PC-9 (cell line): ENCODE measurements at regions not wholly inside any gene's neighbourhood (a gene's known extent, or its start where the extent isn't known, plus 50 kb on each side); places are given as distances from the start of the nearest gene placed in this dataset.

Source experiments
- BruUV-seq: library from RNA; stranded (reverse); fragments of 400-500 nt; replicated peaks from 2 replicates; lab custom pipeline; 2021; lab: Mats Ljungman, UMichigan
- CTCF ChIA-PET: fragments of 300-600 bp; sonication (Branson Sonifier 250); formaldehyde crosslinking; loops from one replicate; lab custom pipeline; 2022; ENCODE audit warnings: antibody characterized with exemption; lab: Charles Lee
- POLR2A ChIA-PET: fragments of 300-600 bp; sonication (Branson Sonifier 250); formaldehyde crosslinking; loops from one replicate; lab custom pipeline; 2022; ENCODE audit warnings: antibody characterized with exemption; ENCODE audit not compliant: unreplicated experiment; lab: Charles Lee
- DNase-seq, 2 experiments: peaks; one replicate each; pipeline versions ENCODE4 v3.0.0 to v3.0.0-alpha.2; 2015 to 2022; ENCODE audit warnings: mixed read lengths in 1 of 2
- H2AFZ ChIP-seq: fragments of 200-600 bp; sonication (generic); 2 replicates; pipeline ENCODE4 v1.8.1; 2017; ENCODE audit warnings: antibody characterized with exemption
- H3F3A ChIP-seq: fragments of 200-600 bp; sonication (generic); 2 replicates; pipeline ENCODE4 v1.8.1; 2017; ENCODE audit warnings: antibody characterized with exemption, mild to moderate bottlenecking, low read depth; ENCODE audit not compliant: insufficient read depth
- H3K27ac ChIP-seq: fragments of 200-600 bp; sonication (generic); 2 replicates; pipeline ENCODE4 v1.6.1; 2016; ENCODE audit warnings: mixed run types
- H3K27me3 ChIP-seq: fragments of 200-600 bp; sonication (generic); 2 replicates; pipeline ENCODE4 v1.6.1; 2016; ENCODE audit warnings: low read depth, mixed run types; ENCODE audit not compliant: insufficient read depth
- H3K36me3 ChIP-seq: fragments of 200-600 bp; sonication (generic); 2 replicates; pipeline ENCODE4 v1.6.1; 2016; ENCODE audit warnings: low read depth, mixed run types
- H3K4me1 ChIP-seq: fragments of 200-600 bp; sonication (generic); replicated peaks from 2 replicates; pipeline ENCODE4 v1.6.1; 2016; ENCODE audit warnings: mixed run types; ENCODE audit not compliant: insufficient read depth
- H3K4me2 ChIP-seq: fragments of 200-600 bp; sonication (generic); 2 replicates; pipeline ENCODE4 v1.6.1; 2017; ENCODE audit warnings: mixed run types
- H3K4me3 ChIP-seq: fragments of 200-600 bp; sonication (generic); 2 replicates; pipeline ENCODE4 v1.6.1; 2016; ENCODE audit warnings: mixed run types
- H3K79me2 ChIP-seq: fragments of 200-600 bp; sonication (generic); 2 replicates; pipeline ENCODE4 v1.6.1; 2017; ENCODE audit warnings: low read depth, mixed run types
- H3K9me2 ChIP-seq: fragments of 200-600 bp; sonication (generic); 2 replicates; pipeline ENCODE4 v1.8.1; 2017; ENCODE audit warnings: mild to moderate bottlenecking; ENCODE audit not compliant: insufficient read depth
- H3K9me3 ChIP-seq: fragments of 200-600 bp; sonication (generic); 2 replicates; pipeline ENCODE4 v1.8.1; 2016; ENCODE audit warnings: low read depth; ENCODE audit not compliant: insufficient read depth
- H4K20me1 ChIP-seq: fragments of 200-600 bp; sonication (generic); 2 replicates; pipeline ENCODE4 v1.8.1; 2017; ENCODE audit not compliant: insufficient read depth
- EZH2 ChIP-seq: fragments of 200-600 bp; sonication (generic); IDR thresholded peaks from 2 replicates; pipeline ENCODE4 v1.8.0; 2017; ENCODE audit warnings: antibody characterized with exemption, low read depth
- intact Hi-C: fragments of 100-400 bp; cut with micrococcal nuclease; formaldehyde crosslinking; loops from one replicate; pipeline ENCODE4 v1.10.0; 2022; ENCODE audit not compliant: unreplicated experiment
- TF ChIP-seq, protein P1 (sequence below): fragments of 200-600 bp; sonication (generic); conservative IDR thresholded peaks from 2 replicates; pipeline ENCODE4 v1.6.1; 2017; ENCODE audit warnings: mixed run types, antibody characterized with exemption, mild to moderate bottlenecking, moderate library complexity

DNA sequence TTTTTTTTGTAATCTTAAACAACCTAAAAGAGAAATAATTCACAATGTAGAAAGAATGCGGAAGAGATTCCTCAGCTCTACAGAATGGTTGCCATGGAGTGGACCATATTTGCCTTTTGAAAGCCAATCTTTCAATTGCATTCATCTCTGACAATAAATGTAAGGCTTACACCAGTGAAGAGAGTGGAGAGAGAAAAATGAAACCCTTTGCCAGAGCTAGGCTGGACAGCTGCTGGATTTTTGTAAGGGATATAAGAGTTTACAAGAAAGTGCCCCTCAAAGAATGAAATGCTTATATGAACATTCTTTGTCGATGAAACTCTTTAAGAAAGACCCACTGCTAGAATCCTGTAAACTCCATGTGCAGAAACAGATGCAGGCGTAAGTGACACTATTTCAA is 66.0 kb upstream of the FAT1 start:
- H3K27me3 ChIP-seq = no peaks in the 10 kb centered on the region
- intact Hi-C loops = no loop called here
- H3K79me2 ChIP-seq = no peaks in the 10 kb centered on the region
- no peak for TF ChIP-seq EZH2
- TF ChIP-seq, protein P1, sequence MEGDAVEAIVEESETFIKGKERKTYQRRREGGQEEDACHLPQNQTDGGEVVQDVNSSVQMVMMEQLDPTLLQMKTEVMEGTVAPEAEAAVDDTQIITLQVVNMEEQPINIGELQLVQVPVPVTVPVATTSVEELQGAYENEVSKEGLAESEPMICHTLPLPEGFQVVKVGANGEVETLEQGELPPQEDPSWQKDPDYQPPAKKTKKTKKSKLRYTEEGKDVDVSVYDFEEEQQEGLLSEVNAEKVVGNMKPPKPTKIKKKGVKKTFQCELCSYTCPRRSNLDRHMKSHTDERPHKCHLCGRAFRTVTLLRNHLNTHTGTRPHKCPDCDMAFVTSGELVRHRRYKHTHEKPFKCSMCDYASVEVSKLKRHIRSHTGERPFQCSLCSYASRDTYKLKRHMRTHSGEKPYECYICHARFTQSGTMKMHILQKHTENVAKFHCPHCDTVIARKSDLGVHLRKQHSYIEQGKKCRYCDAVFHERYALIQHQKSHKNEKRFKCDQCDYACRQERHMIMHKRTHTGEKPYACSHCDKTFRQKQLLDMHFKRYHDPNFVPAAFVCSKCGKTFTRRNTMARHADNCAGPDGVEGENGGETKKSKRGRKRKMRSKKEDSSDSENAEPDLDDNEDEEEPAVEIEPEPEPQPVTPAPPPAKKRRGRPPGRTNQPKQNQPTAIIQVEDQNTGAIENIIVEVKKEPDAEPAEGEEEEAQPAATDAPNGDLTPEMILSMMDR = no peak
- ChIA-PET CTCF (no interaction called here), POLR2A (no interaction called here)
- H3K4me1 ChIP-seq = no peaks in the 10 kb centered on the region
- H3F3A ChIP-seq = no peaks in the 10 kb centered on the region
- no peak for DNase-seq
- BruUV-seq = no TSS peak
- no peak overlapping the region for H3K27ac ChIP-seq
- H3K36me3 ChIP-seq = no peaks in the 10 kb centered on the region
- H3K9me2 ChIP-seq = no peaks in the 10 kb centered on the region
- H2AFZ ChIP-seq = no peak overlapping the region
- no peak overlapping the region for H3K4me2 ChIP-seq
- no peaks in the 10 kb centered on the region for H4K20me1 ChIP-seq
- no peaks in the 10 kb centered on the region for H3K9me3 ChIP-seq
- no peak overlapping the region for H3K4me3 ChIP-seq

DNA sequence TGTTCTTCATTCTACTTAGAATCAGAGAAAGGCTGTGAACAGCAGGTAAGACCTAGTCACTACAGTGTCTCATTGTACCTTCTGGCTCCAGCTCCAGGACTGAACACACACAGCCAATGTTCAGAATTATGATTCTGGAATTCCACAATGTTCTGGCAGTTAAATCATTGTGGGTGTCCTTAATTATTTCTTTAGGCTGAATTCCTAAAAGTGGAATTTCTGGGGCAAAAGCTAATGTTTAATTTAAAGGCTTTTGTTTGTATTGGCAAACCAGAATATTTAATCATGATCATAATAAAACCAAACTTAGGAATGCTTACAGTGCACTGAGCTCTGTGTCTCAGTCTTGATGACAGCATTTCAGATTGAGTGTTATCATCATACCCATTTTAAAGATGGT is 67.0 kb upstream of the FAT1 start:
- ChIA-PET CTCF (no interaction called here), POLR2A (no interaction called here)
- no peaks in the 10 kb centered on the region for H3K79me2 ChIP-seq
- no peak overlapping the region for H3K4me2 ChIP-seq
- no peaks in the 10 kb centered on the region for H3K9me2 ChIP-seq
- intact Hi-C loops = no loop called here
- no peaks in the 10 kb centered on the region for H3K36me3 ChIP-seq
- no peaks in the 10 kb centered on the region for H3K4me1 ChIP-seq
- DNase-seq = no peak
- no peak overlapping the region for H3K4me3 ChIP-seq
- H3F3A ChIP-seq = no peaks in the 10 kb centered on the region
- H2AFZ ChIP-seq = no peak overlapping the region
- no TSS peak for BruUV-seq
- H4K20me1 ChIP-seq = no peaks in the 10 kb centered on the region
- H3K27ac ChIP-seq = no peak overlapping the region
- TF ChIP-seq, protein P1 = no peak
- no peak for TF ChIP-seq EZH2
- H3K9me3 ChIP-seq = no peaks in the 10 kb centered on the region
- no peaks in the 10 kb centered on the region for H3K27me3 ChIP-seq

DNA sequence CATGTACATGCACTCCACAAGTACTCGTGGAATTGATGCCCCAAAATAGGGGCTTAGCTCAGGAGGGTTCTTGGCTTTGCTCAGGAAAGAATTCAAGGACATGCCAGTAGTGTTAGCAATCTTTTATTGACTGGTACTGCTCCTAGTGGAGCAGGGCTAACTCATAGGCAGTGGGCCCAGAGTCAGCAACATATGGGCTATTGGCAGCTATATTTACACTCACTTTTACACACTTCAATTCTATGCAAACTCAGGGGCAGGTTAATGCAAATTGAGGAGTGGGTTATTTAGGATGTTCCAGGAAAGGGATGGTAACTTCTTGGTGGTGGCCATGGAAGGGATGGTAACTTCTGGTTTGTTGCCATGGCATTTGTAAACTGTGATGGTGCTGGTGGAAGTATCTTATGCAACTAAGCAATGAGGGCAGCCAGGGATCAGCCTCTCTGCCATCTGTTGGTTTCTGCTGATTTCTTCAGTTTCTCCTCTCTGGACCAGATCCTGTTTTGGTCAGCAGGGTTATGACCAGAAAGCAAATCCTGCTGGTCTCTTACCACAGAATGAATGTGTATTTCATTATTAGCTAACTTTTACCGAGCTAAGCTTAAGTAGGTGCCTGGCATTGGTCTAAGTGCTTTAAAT is 69.2 kb upstream of the FAT1 start:
- CTCF ChIA-PET = no interaction called here
- no peaks in the 10 kb centered on the region for H3K27me3 ChIP-seq
- H3F3A ChIP-seq = no peaks in the 10 kb centered on the region
- no peak overlapping the region for H3K4me3 ChIP-seq
- no peaks in the 10 kb centered on the region for H3K36me3 ChIP-seq
- H3K27ac ChIP-seq = no peak overlapping the region
- no peaks in the 10 kb centered on the region for H3K4me1 ChIP-seq
- no peaks in the 10 kb centered on the region for H4K20me1 ChIP-seq
- H3K9me2 ChIP-seq = no peaks in the 10 kb centered on the region
- intact Hi-C loops = no loop called here
- no peak for DNase-seq
- no peak overlapping the region for H3K4me2 ChIP-seq
- no peaks in the 10 kb centered on the region for H3K79me2 ChIP-seq
- H3K9me3 ChIP-seq = no peaks in the 10 kb centered on the region
- TF ChIP-seq, protein P1 = no peak
- TF ChIP-seq EZH2 = no peak
- H2AFZ ChIP-seq = no peak overlapping the region
- BruUV-seq = no TSS peak
- POLR2A ChIA-PET = no interaction called here
